B cell (primary cell): ENCODE measurements at regions not wholly inside any gene's neighbourhood (a gene's known extent, or its start where the extent isn't known, plus 50 kb on each side); places are given as distances from the start of the nearest gene placed in this dataset.
"Not testable (repeated sequence)": the region's sequence is repeated elsewhere in the genome, so short reads cannot be mapped to it uniquely, and the experiment has no call there.

Experiments
- ATAC-seq: fragments of 200-7000 bp; cut with Tn5 transposase; one replicate; pipeline ENCODE4 v1.10.0; 2021; ENCODE audit warnings: low read depth, mild to moderate bottlenecking, moderate number of reproducible peaks, moderate library complexity
- CTCF ChIA-PET: fragments of 350-600 bp; sonication (Branson Sonifier 250); formaldehyde crosslinking; loops from one replicate; lab custom pipeline; 2021; ENCODE audit warnings: antibody characterized with exemption, inconsistent platforms; lab: Charles Lee
- POLR2A ChIA-PET: fragments of 350-600 bp; sonication (Branson Sonifier 250); formaldehyde crosslinking; loops from one replicate; lab custom pipeline; 2021; ENCODE audit warnings: antibody characterized with exemption; lab: Charles Lee
- DNase-seq: peaks from one replicate; pipeline ENCODE4 v3.0.0; 2013
- H2AFZ ChIP-seq: 2 replicates; pipeline ENCODE4 v1.6.1; 2012; ENCODE audit warnings: mild to moderate bottlenecking, low read depth, low read length; ENCODE audit not compliant: insufficient read depth, poor library complexity, severe bottlenecking
- H3K27ac ChIP-seq, 2 donors: 1 replicate in 1 of 2; 2 replicates in 1 of 2; pipeline ENCODE4 v1.5.1; 2012 to 2013; ENCODE audit warnings: low read length in 2 of 2, mild to moderate bottlenecking in 2 of 2, moderate library complexity in 1 of 2
- H3K27me3 ChIP-seq, 4 experiments: fragments of 200-600 bp in 1 of 4; sonication (generic) in 1 of 4; replicated peaks in 1 of 4; 1 replicate in 2 of 4; 2 replicates in 2 of 4; pipeline versions ENCODE4 v1.6.1 to v1.7.0; 2013 to 2016; ENCODE audit warnings: low read length in 3 of 4, mild to moderate bottlenecking in 2 of 4, mixed read lengths in 1 of 4, moderate library complexity in 1 of 4; ENCODE audit not compliant: insufficient read depth in 4 of 4, control insufficient read depth in 3 of 4; ENCODE audit errors: control extremely low read depth in 1 of 4
- H3K36me3 ChIP-seq, 2 experiments: replicated peaks in 1 of 2; 1 replicate in 1 of 2; 2 replicates in 1 of 2; pipeline versions ENCODE4 v1.6.1 to v1.7.1; 2013; ENCODE audit warnings: low read length in 1 of 2; ENCODE audit not compliant: insufficient read depth in 2 of 2, control insufficient read depth in 1 of 2; ENCODE audit errors: control extremely low read depth in 1 of 2, extremely low read depth in 1 of 2
- H3K4me1 ChIP-seq, 2 donors: fragments of 200-600 bp in 1 of 2; sonication (generic) in 1 of 2; 1 replicate in 1 of 2; 2 replicates in 1 of 2; pipeline versions ENCODE4 v1.5.1 to v1.6.1; 2013 to 2017; ENCODE audit warnings: low read length in 2 of 2; ENCODE audit not compliant: control insufficient read depth in 2 of 2, insufficient read depth in 2 of 2
- H3K4me2 ChIP-seq: replicated peaks from 2 replicates; pipeline ENCODE3; 2012; ENCODE audit warnings: mild to moderate bottlenecking, low read depth, low read length; ENCODE audit not compliant: poor library complexity, severe bottlenecking
- H3K4me3 ChIP-seq, 5 experiments: fragments of 200-600 bp in 1 of 5; sonication (generic) in 1 of 5; 1 replicate in 3 of 5; 2 replicates in 2 of 5; pipeline versions ENCODE4 v1.5.1 to v1.7.0; 2011 to 2016; ENCODE audit warnings: low read length in 4 of 5, mild to moderate bottlenecking in 4 of 5, low read depth in 2 of 5, control low read depth in 1 of 5, moderate library complexity in 1 of 5; ENCODE audit not compliant: insufficient read depth in 1 of 5; ENCODE audit errors: control extremely low read depth in 1 of 5, extremely low read depth in 1 of 5
- H3K79me2 ChIP-seq: fragments of 200-600 bp; sonication (generic); one replicate; pipeline ENCODE4 v1.6.0; 2016; ENCODE audit warnings: low read length; ENCODE audit not compliant: control insufficient read depth, insufficient read depth
- H3K9ac ChIP-seq: fragments of 200-600 bp; sonication (generic); 2 replicates; pipeline ENCODE4 v1.6.1; 2017; ENCODE audit warnings: mild to moderate bottlenecking, low read length, moderate library complexity
- H3K9me3 ChIP-seq, 3 donors: one replicate each; pipeline versions ENCODE4 v1.6.1 to v1.7.1; 2013; ENCODE audit warnings: low read length in 2 of 3; ENCODE audit not compliant: control insufficient read depth in 2 of 3, insufficient read depth in 1 of 3; ENCODE audit errors: control extremely low read depth in 1 of 3
- H4K20me1 ChIP-seq: 2 replicates; pipeline ENCODE4 v1.6.0; 2012; ENCODE audit warnings: mild to moderate bottlenecking, low read length; ENCODE audit not compliant: insufficient read depth, control insufficient read depth, poor library complexity, severe bottlenecking
- H3K27ac Mint-ChIP-seq: one replicate; pipeline ENCODE4 v1.8.0; 2021; ENCODE audit warnings: mixed read lengths
- H3K27me3 Mint-ChIP-seq: one replicate; pipeline ENCODE4 v1.8.0; 2021; ENCODE audit warnings: mixed read lengths
- H3K4me1 Mint-ChIP-seq: one replicate; pipeline ENCODE4 v1.8.0; 2021; ENCODE audit warnings: mixed read lengths
- H3K4me3 Mint-ChIP-seq: one replicate; pipeline ENCODE4 v1.8.0; 2021; ENCODE audit warnings: mixed read lengths
- H3K9me3 Mint-ChIP-seq: one replicate; pipeline ENCODE4 v1.8.0; 2022; ENCODE audit warnings: mixed read lengths; ENCODE audit not compliant: insufficient read depth
- CTCF ChIP-seq: fragments of 200-600 bp; IDR thresholded peaks from one replicate; pipeline ENCODE4 v1.8.0; 2022; ENCODE audit warnings: antibody characterized with exemption, mild to moderate bottlenecking
- EZH2 ChIP-seq: IDR thresholded peaks from 2 replicates; pipeline ENCODE4 v1.6.1; 2012; ENCODE audit warnings: borderline replicate concordance, low read depth, mild to moderate bottlenecking, moderate library complexity, low read length; ENCODE audit not compliant: insufficient read depth, poor library complexity, severe bottlenecking
- WGBS: methylation state at CpG from one replicate; pipeline ENCODE4 v1.1.5; 2013; ENCODE audit warnings: missing lambda C conversion rate; ENCODE audit not compliant: insufficient coverage; 5-methylcytosine and 5-hydroxymethylcytosine counted together
- intact Hi-C: fragments of 100-400 bp; cut with micrococcal nuclease; formaldehyde crosslinking; loops from one replicate; pipeline ENCODE4 v1.10.0; 2022

GRCh38 chr2:35962585-35963146 lies 392.9 kb upstream of the CRIM1 start:
- H3K9me3 ChIP-seq, result no peaks in the 10 kb centered on the region
- no peak overlapping the region for H3K27ac Mint-ChIP-seq
- DNase-seq (no peak), ATAC-seq (no peak)
- no peaks in the 10 kb centered on the region for H3K27me3 ChIP-seq
- H3K4me1 ChIP-seq, result no peaks in the 10 kb centered on the region
- TF ChIP-seq CTCF (no peak), EZH2 (no peak)
- no peak overlapping the region for H3K4me2 ChIP-seq
- no peak overlapping the region for H3K27ac ChIP-seq
- H3K36me3 ChIP-seq, result no peaks in the 10 kb centered on the region
- H3K27me3 Mint-ChIP-seq, result no peaks in the 10 kb centered on the region
- no peaks in the 10 kb centered on the region for H3K4me1 Mint-ChIP-seq
- no peaks in the 10 kb centered on the region for H4K20me1 ChIP-seq
- ChIA-PET POLR2A (no interaction called here), CTCF (no interaction called here)
- no peak overlapping the region for H3K9ac ChIP-seq
- intact Hi-C loops, result no loop called here
- no peak overlapping the region for H2AFZ ChIP-seq
- H3K9me3 Mint-ChIP-seq, result peaks cover 2% of the 10 kb centered on the region
- H3K4me3 ChIP-seq, result no peak overlapping the region
- 100% methylated on average over 1 of the region's 4 CpGs for WGBS
- H3K79me2 ChIP-seq, result no peaks in the 10 kb centered on the region
- H3K4me3 Mint-ChIP-seq, result no peak overlapping the region

DNA sequence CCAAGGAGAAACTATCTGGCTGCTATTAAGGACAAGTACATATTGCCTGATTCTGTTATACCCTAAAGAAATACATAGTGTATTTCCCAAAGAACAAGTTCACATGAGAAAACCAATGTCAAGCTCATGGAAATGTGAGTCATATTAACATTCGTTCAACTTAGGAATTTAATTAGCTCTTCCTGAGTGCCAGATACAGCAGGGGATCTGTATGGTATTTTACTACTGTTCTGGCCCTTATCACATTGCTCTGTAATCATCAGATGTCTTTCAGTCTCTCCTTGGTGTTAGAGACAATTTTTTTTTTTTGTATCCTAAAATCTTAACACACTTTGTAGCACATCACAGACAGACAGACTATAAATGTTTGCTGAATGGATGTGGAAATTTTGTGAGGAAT lies 395.0 kb upstream of the CRIM1 start:
- no peak for DNase-seq
- Mint-ChIP-seq H3K4me3 (no peak overlapping the region), H3K4me1 (no peaks in the 10 kb centered on the region), H3K27ac (no peak overlapping the region), H3K27me3 (no peaks in the 10 kb centered on the region), H3K9me3 (peaks cover 2% of the 10 kb centered on the region)
- Histone ChIP-seq H3K27ac (no peak overlapping the region), H3K36me3 (no peaks in the 10 kb centered on the region), H2AFZ (no peak overlapping the region), H3K4me2 (no peak overlapping the region), H3K9ac (no peak overlapping the region), H4K20me1 (no peaks in the 10 kb centered on the region), H3K9me3 (no peaks in the 10 kb centered on the region), H3K4me1 (no peaks in the 10 kb centered on the region), H3K4me3 (no peak overlapping the region), H3K27me3 (no peaks in the 10 kb centered on the region), H3K79me2 (no peaks in the 10 kb centered on the region)
- WGBS, result 88% methylated on average over 1 of the region's 1 CpG
- CTCF ChIA-PET, result no interaction called here
- no peak for ATAC-seq
- intact Hi-C loops, result no loop called here
- no peak for TF ChIP-seq EZH2
- no peak for TF ChIP-seq CTCF
- POLR2A ChIA-PET, result no interaction called here

GRCh38 chr2:35957053-35957452 lies 398.5 kb upstream of the CRIM1 start:
- POLR2A ChIA-PET, H3K27me3 Mint-ChIP-seq, CTCF ChIA-PET, H2AFZ ChIP-seq, H3K27me3 ChIP-seq, DNase-seq, H3K27ac Mint-ChIP-seq, H3K9ac ChIP-seq, H3K4me3 Mint-ChIP-seq, H3K79me2 ChIP-seq, H3K4me3 ChIP-seq, H3K9me3 Mint-ChIP-seq, H3K27ac ChIP-seq, H3K36me3 ChIP-seq, ATAC-seq, H3K4me2 ChIP-seq, intact Hi-C loops, H3K4me1 ChIP-seq, H4K20me1 ChIP-seq, H3K4me1 Mint-ChIP-seq, H3K9me3 ChIP-seq: not testable (repeated sequence)
- no CpG with 5 or more reads among the region's 10 CpGs for WGBS
